Neural crest cell (in vitro differentiated cells): ENCODE measurements at regions not wholly inside any gene's neighbourhood (a gene's known extent, or its start where the extent isn't known, plus 50 kb on each side); places are given as distances from the start of the nearest gene placed in this dataset.

Experiments used
- DNase-seq: peaks from one replicate; pipeline ENCODE4 v3.0.0; 2021; ENCODE audit warnings: low read depth, mixed read lengths, low spot score
- H3K27ac Mint-ChIP-seq: one replicate; pipeline ENCODE4 v1.8.0; 2021; ENCODE audit warnings: mild to moderate bottlenecking, mixed read lengths; ENCODE audit not compliant: unreplicated experiment
- H3K27me3 Mint-ChIP-seq: 2 replicates; pipeline ENCODE4 v1.8.0; 2021; ENCODE audit warnings: low read depth, mild to moderate bottlenecking, mixed read lengths
- H3K36me3 Mint-ChIP-seq: 2 replicates; pipeline ENCODE4 v1.8.0; 2021; ENCODE audit warnings: low read depth, mild to moderate bottlenecking, mixed read lengths
- H3K4me1 Mint-ChIP-seq: 2 replicates; pipeline ENCODE4 v1.8.0; 2021; ENCODE audit warnings: mixed read lengths
- H3K4me3 Mint-ChIP-seq: one replicate; pipeline ENCODE4 v1.8.0; 2021; ENCODE audit warnings: mild to moderate bottlenecking, mixed read lengths
- H3K9me3 Mint-ChIP-seq: 2 replicates; pipeline ENCODE4 v1.8.0; 2021; ENCODE audit warnings: mixed read lengths
- CTCF ChIP-seq: fragments of 200-600 bp; sonication (generic); conservative IDR thresholded peaks from 2 replicates; pipeline ENCODE4 v1.5.0; 2021; ENCODE audit warnings: antibody characterized with exemption, mild to moderate bottlenecking

GRCh38 chr16:51556694-51557340 lies 405.7 kb upstream of the SALL1 start:
- no peak for TF ChIP-seq CTCF
- DNase-seq, result no peak
- Mint-ChIP-seq H3K9me3 (no peaks in the 10 kb centered on the region), H3K27me3 (no peaks in the 10 kb centered on the region), H3K27ac (no peak overlapping the region), H3K4me3 (no peak overlapping the region), H3K36me3 (no peaks in the 10 kb centered on the region), H3K4me1 (peaks cover 36% of the 10 kb centered on the region)

- Mint-ChIP-seq H3K4me1 (peaks cover 20% of the 10 kb centered on the region), H3K27me3 (no peaks in the 10 kb centered on the region), H3K9me3 (no peaks in the 10 kb centered on the region), H3K27ac (no peak overlapping the region), H3K4me3 (no peak overlapping the region), H3K36me3 (no peaks in the 10 kb centered on the region)
- no peak for DNase-seq
- no peak for TF ChIP-seq CTCF
These were observed 402.8 kb upstream of the SALL1 start for GRCh38 chr16:51553910-51554309.

GRCh38 chr16:51553314-51553713 lies 402.2 kb upstream of the SALL1 start:
- H3K9me3 Mint-ChIP-seq, result no peaks in the 10 kb centered on the region
- no peak overlapping the region for H3K4me3 Mint-ChIP-seq
- H3K27me3 Mint-ChIP-seq, result no peaks in the 10 kb centered on the region
- DNase-seq, result no peak
- no peak overlapping the region for H3K27ac Mint-ChIP-seq
- TF ChIP-seq CTCF, result no peak
- peaks cover 16% of the 10 kb centered on the region for H3K4me1 Mint-ChIP-seq
- H3K36me3 Mint-ChIP-seq, result no peaks in the 10 kb centered on the region

- Mint-ChIP-seq H3K27ac (no peak overlapping the region), H3K9me3 (no peaks in the 10 kb centered on the region), H3K4me1 (peaks cover 16% of the 10 kb centered on the region), H3K4me3 (no peak overlapping the region), H3K27me3 (no peaks in the 10 kb centered on the region), H3K36me3 (no peaks in the 10 kb centered on the region)
- DNase-seq, result no peak
- TF ChIP-seq CTCF, result no peak
These were observed 399.8 kb upstream of the SALL1 start for GRCh38 chr16:51550800-51551347.

GRCh38 chr16:51549836-51550235 lies 398.8 kb upstream of the SALL1 start:
- H3K36me3 Mint-ChIP-seq, result no peaks in the 10 kb centered on the region
- H3K9me3 Mint-ChIP-seq, result no peaks in the 10 kb centered on the region
- TF ChIP-seq CTCF, result no peak
- DNase-seq, result no peak
- H3K27me3 Mint-ChIP-seq, result no peaks in the 10 kb centered on the region
- no peak overlapping the region for H3K27ac Mint-ChIP-seq
- no peak overlapping the region for H3K4me3 Mint-ChIP-seq
- H3K4me1 Mint-ChIP-seq, result peaks cover 23% of the 10 kb centered on the region
